Choroid plexus epithelial cell (primary cell): ENCODE measurements at regions not wholly inside any gene's neighbourhood (a gene's known extent, or its start where the extent isn't known, plus 50 kb on each side); places are given as distances from the start of the nearest gene placed in this dataset.
"Not testable (repeated sequence)": the region's sequence is repeated elsewhere in the genome, so short reads cannot be mapped to it uniquely, and the experiment has no call there.

Source experiments
- DNase-seq: peaks from one replicate; pipeline ENCODE4 v3.0.0-alpha.2; 2010; ENCODE audit warnings: low read depth
- H3K4me3 ChIP-seq: 2 replicates; pipeline ENCODE4 v1.5.1; 2011; ENCODE audit warnings: low read depth, mild to moderate bottlenecking, control low read depth, low read length, moderate library complexity
- CTCF ChIP-seq: conservative IDR thresholded peaks from 2 replicates; pipeline ENCODE4 v1.5.1; 2011; ENCODE audit warnings: low read depth, mild to moderate bottlenecking, control low read depth, inconsistent platforms, low read length, moderate library complexity

- no peak for TF ChIP-seq CTCF
- no peak overlapping the region for H3K4me3 ChIP-seq
- DNase-seq = no peak
These were observed 81.1 kb downstream of the CD200R1L start for GRCh38 chr3:112765531-112765930.

- no peak for DNase-seq
- TF ChIP-seq CTCF = no peak
- H3K4me3 ChIP-seq = no peak overlapping the region
These were observed 83.4 kb downstream of the CD200R1L start for GRCh38 chr3:112763258-112763657.

GRCh38 chr3:112761062-112761638 lies 85.5 kb downstream of the CD200R1L start:
- H3K4me3 ChIP-seq = no peak overlapping the region
- no peak for TF ChIP-seq CTCF
- DNase-seq = peak; percentile 31

GRCh38 chr3:112759681-112760080 lies 87.0 kb downstream of the CD200R1L start:
- H3K4me3 ChIP-seq = no peak overlapping the region
- no peak for DNase-seq
- TF ChIP-seq CTCF = no peak

GRCh38 chr3:112759210-112759609 lies 87.5 kb downstream of the CD200R1L start:
- H3K4me3 ChIP-seq = no peak overlapping the region
- no peak for DNase-seq
- no peak for TF ChIP-seq CTCF

GRCh38 chr3:112757197-112757596 lies 89.5 kb downstream of the CD200R1L start:
- DNase-seq = no peak
- no peak overlapping the region for H3K4me3 ChIP-seq
- no peak for TF ChIP-seq CTCF

GRCh38 chr3:112755845-112756613 lies 90.6 kb downstream of the CD200R1L start:
- TF ChIP-seq CTCF = no peak
- DNase-seq = no peak
- no peak overlapping the region for H3K4me3 ChIP-seq

GRCh38 chr3:112755046-112755445 lies 91.6 kb downstream of the CD200R1L start:
- DNase-seq, H3K4me3 ChIP-seq: not testable (repeated sequence)
